Activated naive CD8-positive, alpha-beta T cell treated with anti-CD3 and anti-CD28 coated beads for 36 hours (primary cell): ENCODE measurements at regions not wholly inside any gene's neighbourhood (a gene's known extent, or its start where the extent isn't known, plus 50 kb on each side); places are given as distances from the start of the nearest gene placed in this dataset.
"Not testable (repeated sequence)": the region's sequence is repeated elsewhere in the genome, so short reads cannot be mapped to it uniquely, and the experiment has no call there.

ENCODE experiments used
- DNase-seq: peaks from one replicate; pipeline ENCODE4 v3.0.0; 2021
- H3K27ac Mint-ChIP-seq: one replicate; pipeline ENCODE4 v1.8.0; 2022; ENCODE audit warnings: mild to moderate bottlenecking, moderate library complexity, mixed read lengths
- H3K27me3 Mint-ChIP-seq: one replicate; pipeline ENCODE4 v1.8.0; 2022; ENCODE audit warnings: mild to moderate bottlenecking, mixed read lengths
- H3K36me3 Mint-ChIP-seq: one replicate; pipeline ENCODE4 v1.8.0; 2021; ENCODE audit warnings: mild to moderate bottlenecking, mixed read lengths
- H3K4me1 Mint-ChIP-seq: one replicate; pipeline ENCODE4 v1.8.0; 2021; ENCODE audit warnings: mixed read lengths
- H3K4me3 Mint-ChIP-seq: one replicate; pipeline ENCODE4 v1.8.0; 2022; ENCODE audit warnings: mild to moderate bottlenecking, moderate library complexity, mixed read lengths
- H3K9me3 Mint-ChIP-seq: one replicate; pipeline ENCODE4 v1.8.0; 2022; ENCODE audit warnings: mixed read lengths

DNA sequence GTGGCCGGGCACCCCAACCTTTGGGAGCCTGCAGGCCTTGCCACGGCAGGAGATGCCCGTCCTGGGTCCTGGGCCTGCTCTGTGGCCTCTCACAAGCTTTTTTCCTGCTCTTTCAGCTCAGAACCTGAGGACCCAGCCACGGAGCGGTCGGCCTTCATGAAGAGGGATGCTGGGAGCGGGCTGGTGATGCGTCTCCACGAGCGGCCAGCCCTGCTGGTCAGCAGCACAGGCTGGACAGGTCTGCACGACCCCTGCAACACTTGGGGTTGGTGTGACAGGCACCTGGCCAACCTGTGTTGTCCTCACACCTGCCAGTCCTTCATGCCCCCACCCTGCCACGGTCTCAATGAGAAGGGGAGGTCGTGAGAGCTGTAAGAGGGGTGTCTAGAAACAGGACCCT lies 170.0 kb downstream of the ADRA2C start:
- no peaks in the 10 kb centered on the region for H3K4me1 Mint-ChIP-seq
- H3K27me3 Mint-ChIP-seq: no peaks in the 10 kb centered on the region
- H3K36me3 Mint-ChIP-seq: no peaks in the 10 kb centered on the region
- H3K9me3 Mint-ChIP-seq: no peaks in the 10 kb centered on the region
- H3K4me3 Mint-ChIP-seq: no peak overlapping the region
- no peak overlapping the region for H3K27ac Mint-ChIP-seq
- no peak for DNase-seq

DNA sequence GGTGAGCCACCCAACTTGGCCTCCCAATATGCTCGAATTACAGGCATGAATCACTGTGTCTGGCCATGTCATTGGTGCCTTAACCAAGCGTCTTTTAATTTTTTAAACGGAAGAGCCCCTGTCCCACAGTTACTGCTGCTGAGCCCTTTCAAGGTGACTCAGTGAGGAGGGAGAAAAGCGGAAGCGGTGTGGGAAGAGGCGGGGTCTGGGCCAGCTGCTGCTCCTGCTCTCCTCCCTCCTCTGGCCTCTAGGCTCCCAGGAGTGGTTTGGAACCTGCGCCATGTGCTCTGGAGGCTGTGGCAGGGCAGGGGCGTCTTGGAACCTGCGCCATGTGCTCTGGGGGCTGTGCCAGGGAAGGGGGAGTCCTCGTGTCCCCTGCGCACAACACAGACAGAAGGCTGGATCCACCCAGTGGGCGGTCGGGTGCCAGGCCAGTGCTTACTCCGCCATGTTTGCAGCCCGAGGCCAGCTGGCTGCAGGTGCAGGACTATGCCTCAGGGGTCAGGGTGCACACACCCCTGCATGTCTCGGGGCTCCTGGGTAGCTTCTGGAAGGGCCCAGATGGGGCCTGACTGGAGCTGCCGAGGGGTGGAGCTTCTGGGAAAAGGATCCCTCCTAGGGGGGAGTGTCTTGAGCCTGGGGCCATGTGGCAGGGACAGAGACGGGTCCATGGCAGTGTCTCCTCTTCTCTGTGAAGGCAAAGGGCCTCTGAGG lies 171.8 kb downstream of the ADRA2C start:
- not testable (repeated sequence) for H3K27ac Mint-ChIP-seq, H3K4me3 Mint-ChIP-seq, DNase-seq, H3K36me3 Mint-ChIP-seq, H3K4me1 Mint-ChIP-seq, H3K9me3 Mint-ChIP-seq, H3K27me3 Mint-ChIP-seq

DNA sequence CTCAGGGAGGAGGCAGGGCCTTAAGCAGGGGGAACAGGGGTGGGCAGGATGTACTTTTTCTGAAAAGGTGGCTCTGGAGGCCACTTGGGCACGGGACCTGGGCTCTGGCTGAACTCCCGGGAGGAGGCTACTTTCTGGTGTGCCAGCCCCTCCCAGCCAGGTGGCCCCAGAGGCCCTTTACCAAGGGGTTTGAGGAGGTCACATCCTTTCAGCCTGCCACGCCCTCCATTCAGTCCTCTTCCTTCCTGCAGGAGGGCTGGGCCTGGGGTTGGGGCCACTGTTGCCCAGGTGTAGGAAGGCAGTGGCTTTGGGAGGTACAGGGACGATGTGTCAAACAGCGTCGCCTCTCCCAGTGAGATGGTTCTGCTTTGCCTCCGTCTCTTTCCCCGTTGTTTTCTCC lies 172.5 kb downstream of the ADRA2C start:
- not testable (repeated sequence) for H3K9me3 Mint-ChIP-seq, H3K27ac Mint-ChIP-seq, H3K36me3 Mint-ChIP-seq, H3K4me3 Mint-ChIP-seq, DNase-seq, H3K4me1 Mint-ChIP-seq, H3K27me3 Mint-ChIP-seq

DNA sequence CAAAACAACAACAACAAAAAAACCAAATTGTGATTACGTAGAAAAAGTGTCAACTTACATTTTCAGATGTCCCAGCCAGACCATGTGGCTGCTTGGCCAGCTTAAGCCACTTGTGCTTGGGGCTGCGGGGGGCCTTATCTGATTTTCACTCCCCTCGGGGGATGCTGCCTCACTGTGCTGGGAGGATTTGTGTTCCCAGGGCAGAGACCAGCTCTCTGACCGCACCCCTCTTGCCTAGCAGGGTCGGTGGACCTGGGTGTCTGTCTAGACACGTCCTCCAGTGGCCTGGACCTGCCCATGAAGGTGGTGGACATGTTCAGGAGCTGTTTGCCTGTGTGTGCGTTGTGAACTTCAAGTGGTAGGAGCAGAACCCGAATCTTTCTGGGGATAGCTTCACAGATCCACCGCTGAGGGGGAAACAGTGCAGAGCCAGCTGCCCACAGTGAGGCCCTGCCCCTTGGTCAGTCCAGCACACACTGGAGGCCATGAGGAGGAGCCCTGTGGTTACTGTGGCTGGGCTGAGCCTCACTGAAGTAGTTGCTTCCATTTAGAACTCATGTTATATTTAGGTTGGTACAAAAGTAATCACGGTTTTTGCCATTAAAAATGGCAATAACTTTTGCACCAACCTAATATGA lies 173.9 kb downstream of the ADRA2C start:
- H3K27me3 Mint-ChIP-seq: not testable (repeated sequence)

DNA sequence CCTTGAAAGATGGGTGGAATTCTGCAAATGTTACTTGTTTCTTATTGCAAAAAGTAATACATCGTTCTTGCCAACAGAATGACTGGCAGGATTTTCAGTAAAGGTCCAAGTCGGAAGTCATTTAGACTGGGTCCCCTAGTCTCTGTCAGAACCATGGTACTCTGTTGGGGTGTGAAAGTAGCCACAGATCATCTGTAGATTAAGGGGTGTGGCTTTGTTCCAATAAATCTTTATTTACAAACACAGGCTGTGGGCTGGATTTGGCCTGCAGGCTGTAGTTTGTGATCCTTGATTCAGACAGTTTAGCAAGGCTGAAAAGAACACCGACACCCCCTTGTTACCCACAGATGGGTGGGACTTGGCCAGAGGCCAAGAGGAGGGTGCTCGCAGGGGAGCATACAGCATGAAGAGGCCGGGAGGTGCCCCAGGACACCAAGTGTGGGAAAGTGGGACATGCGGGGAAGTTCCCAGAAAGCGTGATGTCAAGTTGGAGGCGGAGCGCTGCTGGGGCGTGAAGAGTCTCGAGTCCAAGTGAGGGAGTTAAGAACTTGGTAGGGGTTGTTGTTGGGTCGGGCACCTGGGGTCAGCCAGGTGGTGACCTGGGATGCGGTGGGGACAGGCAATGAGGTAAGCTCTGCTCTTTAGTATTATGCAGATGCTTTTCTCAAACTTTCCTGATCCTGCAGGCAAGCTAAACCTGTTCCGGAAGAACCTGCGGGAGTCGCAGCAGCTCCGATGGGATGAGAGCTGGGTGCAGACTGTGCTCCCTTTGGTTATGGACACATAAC lies 175.7 kb downstream of the ADRA2C start:
- not testable (repeated sequence) for H3K27ac Mint-ChIP-seq, DNase-seq, H3K27me3 Mint-ChIP-seq, H3K4me3 Mint-ChIP-seq, H3K36me3 Mint-ChIP-seq, H3K9me3 Mint-ChIP-seq, H3K4me1 Mint-ChIP-seq

More for the DNA sequence above, 173.9 kb downstream of the ADRA2C start:
- not testable (repeated sequence) for H3K27ac Mint-ChIP-seq, H3K4me3 Mint-ChIP-seq, H3K9me3 Mint-ChIP-seq, H3K36me3 Mint-ChIP-seq, DNase-seq, H3K4me1 Mint-ChIP-seq

DNA sequence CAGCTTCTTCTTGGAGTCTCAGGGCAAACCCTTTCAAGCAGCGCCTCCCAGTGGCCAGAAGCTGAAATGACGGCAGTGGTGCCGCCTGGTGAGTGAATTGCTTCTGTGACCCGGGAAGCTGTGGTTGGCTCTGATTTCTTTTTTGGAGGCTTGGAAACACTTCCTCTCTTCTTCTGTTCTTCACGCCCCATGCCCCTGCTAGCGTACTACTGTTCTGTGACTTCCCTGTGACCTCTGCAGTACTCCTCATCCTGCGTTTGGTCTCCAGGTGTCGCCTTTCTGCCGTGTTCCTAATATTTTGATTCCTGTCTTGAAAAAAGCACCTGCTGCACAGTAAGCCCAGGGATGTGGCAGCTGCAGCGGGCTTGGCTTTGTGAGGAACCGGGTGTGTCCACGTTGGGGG lies 176.4 kb downstream of the ADRA2C start:
- peak; percentile 51 for DNase-seq
- H3K36me3 Mint-ChIP-seq, H3K4me1 Mint-ChIP-seq, H3K9me3 Mint-ChIP-seq, H3K27ac Mint-ChIP-seq, H3K27me3 Mint-ChIP-seq, H3K4me3 Mint-ChIP-seq: not testable (repeated sequence)

DNA sequence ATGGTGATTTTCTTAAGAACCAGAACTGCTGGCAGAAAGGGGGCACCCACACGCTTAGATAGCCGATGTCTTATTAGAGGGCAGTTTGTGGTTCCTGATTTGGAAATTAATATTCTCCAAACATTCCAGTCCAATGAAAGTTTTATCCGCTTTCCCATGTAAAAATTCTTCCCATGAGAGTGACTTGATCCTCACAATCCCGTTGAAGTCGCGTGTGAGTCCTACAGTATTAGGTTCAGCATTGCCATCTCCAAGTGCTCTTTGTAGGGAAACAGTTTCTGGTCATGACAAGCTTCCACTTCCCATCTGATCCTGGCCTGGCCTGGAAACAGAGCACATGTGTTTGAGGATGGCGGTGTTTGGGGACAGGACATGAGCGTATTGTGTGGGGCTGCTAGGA lies 176.9 kb downstream of the ADRA2C start:
- H3K27ac Mint-ChIP-seq, H3K4me1 Mint-ChIP-seq, H3K27me3 Mint-ChIP-seq, DNase-seq, H3K9me3 Mint-ChIP-seq, H3K4me3 Mint-ChIP-seq, H3K36me3 Mint-ChIP-seq: not testable (repeated sequence)

DNA sequence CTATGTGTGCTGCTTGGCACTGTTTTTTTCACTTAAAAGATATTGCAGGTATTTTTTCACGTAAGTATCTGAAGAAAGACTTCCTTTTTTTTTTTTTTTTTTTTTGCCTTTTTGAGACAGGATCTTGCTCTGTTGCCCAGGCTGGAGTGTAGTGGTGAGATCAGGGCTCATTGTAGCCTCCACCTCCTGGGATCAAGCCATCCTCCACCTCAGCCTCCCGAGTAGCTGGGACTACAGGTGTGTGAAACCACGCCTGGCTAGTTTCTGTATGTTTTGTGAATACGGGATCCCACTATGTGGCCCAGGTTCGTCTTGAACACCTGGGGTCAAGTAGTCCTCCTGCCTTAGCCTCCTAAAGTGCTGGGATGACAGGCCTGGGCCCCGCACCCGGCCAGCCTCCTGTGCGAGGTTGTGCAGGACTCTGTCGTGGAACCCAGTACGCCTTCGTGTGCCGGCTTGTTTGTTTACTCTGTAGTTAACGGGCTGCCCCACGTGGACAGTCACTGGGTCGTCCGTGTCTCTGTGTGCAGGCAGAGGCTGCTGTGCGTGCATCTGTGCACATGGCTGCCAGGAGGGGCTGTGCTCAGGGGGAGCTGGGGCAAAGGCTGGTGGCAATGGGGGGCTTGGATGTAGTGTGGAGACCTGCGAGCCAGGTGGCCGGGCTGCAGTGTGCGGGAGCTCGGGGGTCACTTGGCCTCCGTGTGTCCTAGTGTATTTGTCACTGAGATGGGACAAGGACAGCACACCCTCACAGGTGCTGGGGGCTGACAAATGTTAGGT lies 179.5 kb downstream of the ADRA2C start:
- no peak overlapping the region for H3K27ac Mint-ChIP-seq
- H3K9me3 Mint-ChIP-seq: no peaks in the 10 kb centered on the region
- peaks cover 5% of the 10 kb centered on the region for H3K36me3 Mint-ChIP-seq
- H3K4me3 Mint-ChIP-seq: no peak overlapping the region
- H3K4me1 Mint-ChIP-seq: peaks cover 3% of the 10 kb centered on the region
- no peaks in the 10 kb centered on the region for H3K27me3 Mint-ChIP-seq
- DNase-seq: no peak

DNA sequence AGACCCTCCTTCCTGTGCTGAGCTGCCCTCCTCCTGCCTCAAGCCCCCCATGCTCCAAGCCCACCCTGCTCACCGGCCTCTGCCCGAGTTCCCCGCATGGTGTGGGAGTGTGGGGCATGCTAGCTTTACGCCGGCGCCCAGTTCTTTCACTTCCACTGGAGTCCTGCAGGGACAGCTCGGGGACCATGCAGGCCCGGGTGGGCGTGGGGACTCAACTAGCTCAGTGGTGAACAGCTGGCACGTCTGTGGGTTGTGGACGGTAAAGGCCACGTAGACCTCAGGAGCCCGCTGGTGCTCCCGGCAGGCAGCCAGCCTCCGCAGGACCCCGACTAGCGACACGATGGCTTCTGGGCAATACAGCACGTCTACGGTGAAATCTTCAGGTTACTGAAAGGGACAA lies 180.4 kb downstream of the ADRA2C start:
- not testable (repeated sequence) for H3K4me1 Mint-ChIP-seq, H3K27me3 Mint-ChIP-seq, H3K36me3 Mint-ChIP-seq, H3K27ac Mint-ChIP-seq, H3K9me3 Mint-ChIP-seq, H3K4me3 Mint-ChIP-seq, DNase-seq

DNA sequence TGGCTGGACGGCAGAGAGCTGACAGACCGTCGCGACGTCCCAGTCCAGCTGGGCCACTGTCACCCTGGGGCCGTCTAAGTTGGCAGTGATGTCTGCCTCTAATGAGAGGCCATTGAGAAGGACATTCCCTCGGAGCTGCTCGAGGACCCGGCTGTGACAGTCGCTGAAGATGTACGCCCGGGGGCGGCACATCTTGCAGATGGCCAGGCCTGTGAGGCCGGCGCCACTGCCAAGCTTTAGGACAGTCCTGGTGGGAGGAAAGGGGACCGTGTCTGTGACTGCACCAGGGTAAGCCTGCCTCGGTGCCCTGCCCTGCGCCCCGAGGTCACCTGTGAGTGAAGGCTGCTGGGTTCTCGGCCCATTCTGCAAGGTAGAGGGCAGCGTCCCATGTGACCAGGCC lies 181.6 kb downstream of the ADRA2C start:
- not testable (repeated sequence) for H3K4me1 Mint-ChIP-seq, DNase-seq, H3K27ac Mint-ChIP-seq, H3K36me3 Mint-ChIP-seq, H3K4me3 Mint-ChIP-seq, H3K27me3 Mint-ChIP-seq, H3K9me3 Mint-ChIP-seq

DNA sequence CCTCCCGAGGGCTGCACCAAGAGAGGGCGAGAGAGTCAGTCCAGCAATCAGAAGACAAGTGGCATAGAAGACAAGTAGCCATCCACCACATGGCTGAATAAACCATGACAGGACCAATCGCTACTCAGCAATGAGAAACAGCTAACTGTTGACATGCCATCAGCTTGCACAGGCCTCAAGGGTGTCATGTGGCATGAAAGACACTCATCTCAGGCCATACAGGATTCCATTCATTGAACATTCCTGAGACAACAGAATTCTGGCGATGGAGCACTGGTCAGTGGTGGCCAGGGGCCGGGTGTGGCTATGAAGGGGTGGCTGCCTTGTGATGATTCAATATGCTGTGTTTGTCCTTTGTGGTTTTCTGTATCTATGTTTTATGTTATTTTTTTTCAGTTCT lies 182.0 kb downstream of the ADRA2C start:
- not testable (repeated sequence) for DNase-seq, H3K4me1 Mint-ChIP-seq, H3K9me3 Mint-ChIP-seq, H3K27ac Mint-ChIP-seq, H3K27me3 Mint-ChIP-seq, H3K4me3 Mint-ChIP-seq, H3K36me3 Mint-ChIP-seq

DNA sequence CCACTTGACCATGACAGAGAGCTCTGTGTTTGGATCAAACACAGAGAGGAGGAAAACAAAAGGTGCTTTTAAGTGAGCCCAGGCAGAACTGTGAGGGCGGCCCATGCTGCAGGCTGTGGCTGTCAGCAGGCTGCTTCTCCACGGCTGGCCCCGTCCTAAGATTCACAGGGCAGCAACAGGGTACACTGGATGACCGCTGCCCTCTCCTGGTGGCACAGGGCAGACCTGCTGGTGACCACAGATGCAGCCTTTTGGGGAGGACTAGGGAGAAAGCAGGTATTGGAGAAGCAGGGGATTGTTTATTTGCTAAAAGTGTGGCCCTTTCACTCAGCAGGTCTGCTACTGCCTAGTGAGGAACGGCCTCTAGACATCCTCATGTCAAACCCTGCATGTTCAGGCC lies 183.7 kb downstream of the ADRA2C start:
- H3K4me3 Mint-ChIP-seq, DNase-seq: not testable (repeated sequence)

DNA sequence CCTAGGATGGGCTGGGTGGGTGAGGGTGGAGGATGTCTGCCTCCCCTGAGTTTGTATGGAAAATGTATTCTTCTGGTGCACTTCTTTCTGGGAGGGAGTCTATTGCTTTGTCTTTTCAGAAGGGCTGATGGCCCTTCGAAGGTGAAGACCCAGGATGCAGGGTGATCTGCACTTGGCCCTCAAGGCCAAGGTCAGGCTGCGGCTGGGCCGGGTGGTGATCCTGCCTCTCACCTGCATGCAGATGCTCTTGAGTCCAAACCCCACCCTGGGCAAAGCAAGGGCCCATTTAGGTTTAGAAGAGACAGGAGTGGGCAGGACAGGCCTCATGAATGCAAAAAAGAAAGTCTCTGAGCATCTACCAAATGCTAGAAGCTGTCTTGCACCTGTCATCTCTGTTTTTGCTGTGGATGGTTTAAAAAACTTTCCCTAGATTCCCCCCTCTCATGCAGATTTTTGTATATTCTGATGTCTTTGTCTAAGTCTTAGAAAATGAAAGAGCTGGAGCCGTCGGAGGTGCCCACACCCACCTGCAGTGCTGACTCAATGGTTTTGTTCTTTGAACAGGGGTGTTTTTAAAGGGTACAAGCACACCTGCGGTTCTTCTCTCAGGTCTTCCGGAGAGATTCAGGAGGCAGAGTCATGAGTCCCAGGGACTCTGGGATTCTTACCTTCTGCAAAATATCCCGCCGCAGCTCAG lies 186.4 kb downstream of the ADRA2C start:
- H3K27ac Mint-ChIP-seq, H3K36me3 Mint-ChIP-seq, H3K4me3 Mint-ChIP-seq: not testable (repeated sequence)

More for the DNA sequence above, 183.7 kb downstream of the ADRA2C start:
- H3K9me3 Mint-ChIP-seq, H3K27me3 Mint-ChIP-seq, H3K27ac Mint-ChIP-seq, H3K4me1 Mint-ChIP-seq, H3K36me3 Mint-ChIP-seq: not testable (repeated sequence)

DNA sequence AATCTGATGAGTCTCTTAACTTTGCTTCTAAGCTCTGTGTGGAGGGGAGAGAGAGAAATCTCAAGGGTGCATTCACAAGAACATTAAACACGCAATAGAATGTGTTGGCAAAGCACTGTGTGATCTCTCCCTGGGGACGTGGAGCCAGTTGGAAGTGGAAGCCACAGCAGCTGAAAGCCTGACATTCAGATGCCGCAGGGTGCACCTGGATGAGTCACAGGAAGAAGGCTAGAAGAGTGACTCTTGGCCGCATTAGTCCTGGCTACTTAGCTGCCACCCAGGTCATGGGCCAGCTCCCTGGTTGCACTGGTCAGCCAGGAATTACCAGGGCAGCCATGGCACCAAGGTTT lies 186.9 kb downstream of the ADRA2C start:
- not testable (repeated sequence) for H3K36me3 Mint-ChIP-seq, H3K27me3 Mint-ChIP-seq, H3K27ac Mint-ChIP-seq, H3K9me3 Mint-ChIP-seq, H3K4me3 Mint-ChIP-seq, DNase-seq
- peaks cover 15% of the 10 kb centered on the region for H3K4me1 Mint-ChIP-seq

More for the DNA sequence above, 186.4 kb downstream of the ADRA2C start:
- H3K9me3 Mint-ChIP-seq, H3K27me3 Mint-ChIP-seq, DNase-seq: not testable (repeated sequence)
- peaks cover 15% of the 10 kb centered on the region for H3K4me1 Mint-ChIP-seq
